HepG2 (cell line): ENCODE measurements at regions not wholly inside any gene's neighbourhood (a gene's known extent, or its start where the extent isn't known, plus 50 kb on each side); places are given as distances from the start of the nearest gene placed in this dataset.

ENCODE experiments used
- FOXK2 ChIP-seq: fragments of 450-650 bp; IDR thresholded peaks from 2 replicates; pipeline ENCODE4 v1.6.1; 2016
- FOXM1 ChIP-seq: sonication (generic); formaldehyde crosslinking; IDR thresholded peaks from 2 replicates; pipeline ENCODE4 v1.5.0; 2020; ENCODE audit warnings: missing genetic modification reagents
- GMEB2 ChIP-seq: IDR thresholded peaks from 2 replicates; pipeline ENCODE4 v1.6.1; 2016; ENCODE audit warnings: missing biosample characterization, missing genetic modification reagents, low read depth
- HOXA5 ChIP-seq: sonication (generic); formaldehyde crosslinking; IDR thresholded peaks from 2 replicates; pipeline ENCODE4 v1.4.0; 2020; ENCODE audit warnings: missing genetic modification reagents
- IRX3 ChIP-seq: sonication (generic); formaldehyde crosslinking; IDR thresholded peaks from 2 replicates; pipeline ENCODE4 v1.8.1; 2023; ENCODE audit warnings: mild to moderate bottlenecking, low read depth, missing genetic modification reagents, borderline replicate concordance
- MED13 ChIP-seq: sonication (generic); formaldehyde crosslinking; IDR thresholded peaks from 2 replicates; pipeline ENCODE4 v1.5.0; 2020; ENCODE audit warnings: missing genetic modification reagents
- MLLT10 ChIP-seq: sonication (generic); formaldehyde crosslinking; IDR thresholded peaks from 2 replicates; pipeline ENCODE4 v1.4.0; 2020; ENCODE audit warnings: missing genetic modification reagents
- NFAT5 ChIP-seq: sonication (generic); formaldehyde crosslinking; IDR thresholded peaks from 2 replicates; pipeline ENCODE4 v1.4.0; 2020; ENCODE audit warnings: missing genetic modification reagents
- POLR2A ChIP-seq, 2 experiments: IDR thresholded peaks; 2 replicates each; pipeline ENCODE4 v1.6.1; 2011; ENCODE audit warnings: low read depth in 2 of 2, low read length in 2 of 2, mild to moderate bottlenecking in 1 of 2, moderate library complexity in 1 of 2; ENCODE audit not compliant: insufficient read depth in 1 of 2
- RBM39 ChIP-seq: fragments of 200-400 bp; formaldehyde crosslinking; IDR thresholded peaks from one replicate; pipeline ENCODE4 v1.6.1; 2018; ENCODE audit warnings: antibody characterized with exemption, mild to moderate bottlenecking, low read depth, low read length; ENCODE audit not compliant: poor library complexity, severe bottlenecking
- SATB2 ChIP-seq: sonication (generic); formaldehyde crosslinking; IDR thresholded peaks from 2 replicates; pipeline ENCODE4 v1.5.0; 2020; ENCODE audit warnings: missing genetic modification reagents
- TERF1 ChIP-seq: sonication (generic); formaldehyde crosslinking; IDR thresholded peaks from 2 replicates; pipeline ENCODE4 v1.8.0; 2022; ENCODE audit warnings: mild to moderate bottlenecking, missing genetic modification reagents, moderate library complexity
- THYN1 ChIP-seq: sonication (generic); formaldehyde crosslinking; IDR thresholded peaks from 2 replicates; pipeline ENCODE4 v1.8.1; 2023; ENCODE audit warnings: low read depth, mild to moderate bottlenecking, moderate library complexity, missing genetic modification reagents, borderline replicate concordance
- ZBTB1 ChIP-seq: sonication (generic); formaldehyde crosslinking; IDR thresholded peaks from 2 replicates; pipeline ENCODE4 v1.4.0; 2020; ENCODE audit warnings: missing genetic modification reagents, borderline replicate concordance
- ZFP37 ChIP-seq: sonication (generic); formaldehyde crosslinking; IDR thresholded peaks from 2 replicates; pipeline ENCODE4 v1.4.0; 2020; ENCODE audit warnings: missing genetic modification reagents, borderline replicate concordance
- ZFX ChIP-seq: sonication (generic); formaldehyde crosslinking; IDR thresholded peaks from 2 replicates; pipeline ENCODE4 v1.4.0; 2020; ENCODE audit warnings: mild to moderate bottlenecking, low read depth, missing genetic modification reagents, moderate library complexity
- ZNF143 ChIP-seq: sonication (generic); formaldehyde crosslinking; IDR thresholded peaks from 2 replicates; pipeline ENCODE4 v1.4.0; 2020; ENCODE audit warnings: missing genetic modification reagents
- ZNF235 ChIP-seq: sonication (generic); formaldehyde crosslinking; IDR thresholded peaks from 2 replicates; pipeline ENCODE4 v1.8.1; 2023; ENCODE audit warnings: mild to moderate bottlenecking, missing genetic modification reagents, borderline replicate concordance
- ZNF282 ChIP-seq: fragments of 450-650 bp; IDR thresholded peaks from 2 replicates; pipeline ENCODE4 v1.6.1; 2018; ENCODE audit not compliant: partially characterized antibody
- ZNF776 ChIP-seq: sonication (generic); formaldehyde crosslinking; IDR thresholded peaks from 2 replicates; pipeline ENCODE4 v1.4.0; 2020; ENCODE audit warnings: mild to moderate bottlenecking, missing genetic modification reagents
- ZNF883 ChIP-seq: sonication (generic); formaldehyde crosslinking; IDR thresholded peaks from 2 replicates; pipeline ENCODE4 v1.5.1; 2020; ENCODE audit warnings: mild to moderate bottlenecking, missing genetic modification reagents; ENCODE audit errors: not compliant biosample characterization

- TF ChIP-seq ZNF235 (CRISPR knock-in tag) = no peak; the same call in 1 of the 2 replicates
- TF ChIP-seq MLLT10 (CRISPR knock-in tag) = no peak
- no peak; the same call in none of the 2 replicates for TF ChIP-seq NFAT5
- no peak for TF ChIP-seq IRX3 (CRISPR knock-in tag)
- TF ChIP-seq FOXM1 (CRISPR knock-in tag) = no peak
- TF ChIP-seq ZNF143 (CRISPR knock-in tag) = no peak
- 0 out of 2 replicates have a peak, but pooled peaks have one; percentile 71 for TF ChIP-seq ZFP37 (CRISPR knock-in tag)
- TF ChIP-seq ZNF282 = no peak
- no peak for TF ChIP-seq ZBTB1 (CRISPR knock-in tag)
- no peak for TF ChIP-seq ZFX (CRISPR knock-in tag)
- TF ChIP-seq GMEB2 = no peak
- no peak for TF ChIP-seq ZNF883
- TF ChIP-seq MED13 (CRISPR knock-in tag) = no peak
- TF ChIP-seq HOXA5 (CRISPR knock-in tag) = no peak
- no peak for TF ChIP-seq THYN1 (CRISPR knock-in tag)
- no peak for TF ChIP-seq ZNF776
- peak; percentile 23 for TF ChIP-seq RBM39
- TF ChIP-seq TERF1 (CRISPR knock-in tag) = peak; percentile 91; the same call in 1 of the 2 replicates
- peak; percentile 83 to 89 for TF ChIP-seq POLR2A (IDR thresholded peaks at IDR 0.05; ENCODE audit: insufficient read depth in 1 of 2, low read depth in 2 of 2, low read length in 2 of 2)
- TF ChIP-seq FOXK2 = no peak
- no peak for TF ChIP-seq SATB2 (CRISPR knock-in tag)
Measured at GRCh38 chr20:50306478-50307423, 116.1 kb downstream of the CEBPB start (continued).
